HG03575 (cell line): ENCODE measurements at regions not wholly inside any gene's neighbourhood (a gene's known extent, or its start where the extent isn't known, plus 50 kb on each side); places are given as distances from the start of the nearest gene placed in this dataset.

Experiments used
- ATAC-seq: cut with Tn5 transposase; IDR thresholded peaks from one replicate; pipeline ENCODE4 v1.9.1; 2021; ENCODE audit not compliant: unreplicated experiment, insufficient number of reproducible peaks, low FRiP score; ENCODE audit errors: extremely low read depth

DNA sequence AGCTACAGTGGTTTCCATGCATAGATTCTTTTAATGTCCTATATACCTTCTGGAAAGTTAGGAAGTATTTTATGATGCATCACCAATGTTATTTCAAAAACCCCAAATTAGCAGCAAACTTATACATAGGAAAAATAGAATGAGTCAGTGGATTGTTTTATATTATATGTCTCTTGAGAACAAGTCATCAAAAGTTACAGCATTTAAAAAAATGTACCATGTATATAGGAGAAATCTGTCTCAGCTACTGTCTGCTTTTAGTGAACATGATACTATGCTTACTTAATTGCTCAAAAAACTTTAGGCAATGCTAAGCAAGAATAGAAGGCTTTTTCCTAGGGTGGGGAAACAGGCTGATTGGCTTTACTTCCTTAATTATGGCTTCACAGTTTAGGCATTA, 365.3 kb downstream of the SAMD5 start:
- no peak for ATAC-seq

DNA sequence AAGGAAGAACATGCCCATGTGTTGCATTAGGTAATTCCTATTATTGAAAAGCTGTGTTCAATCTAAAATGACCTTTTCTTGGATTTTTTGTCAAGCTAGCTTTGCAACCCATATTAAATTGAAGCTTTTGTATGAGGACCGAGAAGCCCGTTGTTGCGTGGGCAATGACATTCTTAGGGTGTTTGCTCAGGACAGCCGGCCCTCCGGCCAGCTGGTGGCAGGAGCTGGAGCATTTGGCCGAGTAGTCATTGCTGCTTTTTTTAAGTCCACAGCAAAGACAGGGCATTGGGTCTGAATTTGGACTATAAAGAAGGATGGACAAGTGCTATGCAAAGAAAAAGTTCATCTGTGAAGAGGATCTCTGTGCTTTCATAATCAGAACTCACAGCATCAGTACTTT, 365.8 kb downstream of the SAMD5 start:
- ATAC-seq = no peak

DNA sequence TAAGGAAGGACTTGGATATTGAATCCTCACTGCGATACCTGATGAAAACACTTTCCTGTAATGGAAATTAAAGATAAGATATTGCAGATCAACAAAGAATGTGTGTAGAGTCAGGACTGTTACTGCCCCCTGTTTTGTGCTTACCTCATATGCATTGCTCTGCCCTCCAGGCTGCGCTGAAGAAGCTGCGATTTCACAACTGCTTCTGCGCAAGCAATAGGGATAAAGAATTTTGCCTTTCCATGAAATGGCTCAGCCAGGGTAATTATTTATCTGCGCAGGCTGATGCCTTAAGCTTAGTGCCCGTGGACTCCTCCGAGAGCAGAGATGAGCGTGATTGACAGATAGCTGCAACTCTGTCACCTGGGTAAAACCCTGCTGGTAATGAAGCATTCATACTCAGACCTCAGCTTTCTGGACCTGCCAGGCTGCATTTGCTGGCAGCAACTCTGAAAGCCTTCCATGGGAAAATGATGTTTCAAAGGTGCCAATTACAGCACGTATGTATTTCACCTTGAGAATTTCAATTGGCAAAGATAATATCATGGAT, 370.6 kb downstream of the SAMD5 start:
- no peak for ATAC-seq

DNA sequence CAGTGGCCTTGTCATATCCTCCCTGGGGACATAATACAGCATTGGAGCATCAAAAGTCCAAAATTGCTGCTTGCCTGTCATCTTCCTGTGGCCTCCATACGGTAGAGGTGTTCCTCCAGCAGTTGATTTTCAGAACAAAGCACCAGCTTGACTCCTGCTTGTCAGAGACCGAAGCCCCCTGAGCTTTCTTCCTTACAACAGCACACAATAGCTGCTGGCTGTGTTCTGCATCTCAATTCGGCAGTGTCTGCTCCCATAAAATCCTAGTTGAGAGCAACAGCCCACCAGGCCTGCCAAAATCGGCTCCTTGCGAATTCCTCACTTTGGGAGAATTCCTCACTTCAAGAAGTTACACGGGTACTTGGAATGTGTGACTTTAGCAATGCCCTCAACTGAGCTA, 372.9 kb downstream of the SAMD5 start:
- no peak for ATAC-seq

DNA sequence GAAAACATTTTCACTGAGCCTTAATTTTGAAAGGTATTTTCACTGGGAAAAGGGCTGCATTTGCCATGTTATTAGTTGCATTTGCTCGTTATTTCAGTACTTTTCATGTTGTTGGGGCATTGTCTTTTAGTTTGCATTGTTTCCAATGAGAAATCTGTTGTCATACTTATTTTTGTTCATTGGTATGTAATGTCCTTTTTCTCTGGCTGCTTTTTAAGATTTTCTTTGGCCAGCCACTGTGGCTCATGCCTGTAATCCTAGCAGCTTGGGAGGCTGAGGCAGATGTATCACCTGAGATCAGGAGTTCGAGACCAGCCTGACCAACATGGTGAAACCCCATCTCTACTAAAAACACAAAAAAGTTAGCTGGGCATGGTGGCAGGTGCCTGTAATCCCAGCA, 379.9 kb downstream of the SAMD5 start:
- no peak for ATAC-seq

DNA sequence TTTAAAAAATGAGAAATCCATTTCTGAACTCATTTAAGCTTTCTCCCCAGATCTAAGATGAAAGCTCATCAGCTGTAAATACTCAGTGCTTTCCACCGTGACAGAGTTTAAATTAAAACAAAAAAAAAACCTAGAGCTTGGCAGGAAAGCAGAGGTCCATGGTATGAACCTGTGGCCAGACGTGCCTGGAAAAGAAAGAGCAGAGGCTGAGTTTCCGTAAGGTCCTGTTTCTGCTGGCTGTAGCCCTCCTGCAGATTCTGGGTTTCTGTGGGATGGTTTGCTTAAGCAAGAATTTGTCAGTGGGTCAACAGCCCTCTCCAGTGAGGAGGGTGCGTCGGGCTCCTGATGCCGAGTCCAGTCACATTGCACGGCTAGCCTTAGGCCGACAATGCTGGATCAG, 383.2 kb downstream of the SAMD5 start:
- ATAC-seq = no peak

DNA sequence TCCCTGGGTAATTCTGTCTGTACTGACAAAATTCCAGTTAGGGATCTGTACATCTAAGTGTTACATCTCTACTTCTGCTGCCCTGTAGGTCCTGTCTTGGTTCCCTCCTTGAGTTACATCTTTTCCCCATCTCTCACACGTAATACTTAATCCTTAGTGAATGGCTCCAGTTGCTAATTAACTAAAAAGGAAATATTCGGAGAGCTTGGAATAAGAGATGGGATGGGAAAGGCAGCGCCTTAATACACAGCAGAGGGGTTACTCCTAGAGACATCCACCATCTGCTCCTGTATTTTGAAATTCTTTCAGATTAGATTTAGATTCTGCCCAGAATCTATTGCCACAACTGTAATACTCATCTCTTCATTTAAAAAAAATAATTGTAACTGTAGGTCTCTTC, 384.0 kb downstream of the SAMD5 start:
- ATAC-seq = no peak

DNA sequence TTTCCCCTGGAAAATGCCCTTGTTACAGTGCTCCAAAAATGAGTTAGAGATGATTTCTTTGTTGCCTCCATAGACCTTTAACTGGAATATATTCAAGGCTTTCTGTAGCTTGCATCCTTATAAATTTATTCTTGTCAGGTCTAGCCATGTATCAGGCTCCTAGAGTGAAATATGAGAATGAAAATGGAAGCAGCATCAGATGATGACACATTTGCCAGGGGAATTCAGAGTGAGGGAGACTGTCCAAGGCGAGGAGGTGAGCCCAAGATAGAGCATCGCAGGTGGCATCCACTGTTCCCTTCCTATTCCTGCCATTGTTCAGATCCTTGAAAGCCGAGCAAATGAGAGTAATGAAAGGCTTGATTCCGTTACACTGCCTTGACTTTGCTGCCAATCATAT, 386.8 kb downstream of the SAMD5 start:
- ATAC-seq = no peak

DNA sequence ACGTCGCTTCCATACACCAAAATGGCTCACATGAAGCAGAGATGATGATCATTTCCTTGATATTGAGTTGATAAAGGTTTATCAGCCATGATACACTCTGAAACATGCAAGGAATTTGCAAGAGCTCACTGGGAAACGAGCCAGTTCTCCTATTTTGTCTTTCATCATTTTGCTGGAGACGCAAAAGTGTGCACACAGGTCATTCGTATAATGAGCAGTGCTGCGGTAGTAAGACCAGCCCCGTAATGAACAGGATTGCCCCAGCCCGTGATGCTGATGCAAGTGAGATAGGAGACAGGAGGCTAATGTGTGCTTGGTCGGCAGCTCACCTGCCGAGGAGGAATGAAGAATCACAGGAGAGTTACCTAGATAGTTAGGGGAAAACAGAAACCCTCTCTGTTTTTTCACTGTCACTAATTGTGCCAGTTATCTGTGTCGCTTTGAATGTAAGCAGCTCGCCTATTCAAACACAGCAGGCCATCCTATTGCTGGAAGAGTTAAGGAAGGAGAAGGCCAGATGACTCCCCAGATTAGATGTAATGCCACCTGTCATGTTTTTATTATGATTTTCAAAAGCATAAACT, 391.8 kb downstream of the SAMD5 start:
- no peak for ATAC-seq

DNA sequence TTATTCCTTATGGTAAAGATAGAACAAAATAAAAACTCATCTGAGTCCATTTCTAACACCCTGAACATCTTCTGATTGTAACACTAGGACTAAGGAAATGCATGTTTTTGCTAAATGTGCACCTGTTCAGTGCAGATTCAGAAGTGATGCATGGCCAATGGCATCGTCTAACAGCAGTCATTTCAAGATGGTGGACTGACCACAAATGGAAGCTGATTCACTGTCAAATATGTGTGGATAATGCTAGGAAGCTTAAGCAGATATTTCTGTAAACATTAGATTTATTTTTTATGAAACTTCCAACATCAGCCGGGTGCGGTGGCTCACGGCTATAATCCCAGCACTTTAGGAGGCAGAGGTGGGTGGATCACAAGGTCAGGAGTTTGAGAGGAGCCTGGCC, 394.8 kb downstream of the SAMD5 start:
- ATAC-seq = no peak

DNA sequence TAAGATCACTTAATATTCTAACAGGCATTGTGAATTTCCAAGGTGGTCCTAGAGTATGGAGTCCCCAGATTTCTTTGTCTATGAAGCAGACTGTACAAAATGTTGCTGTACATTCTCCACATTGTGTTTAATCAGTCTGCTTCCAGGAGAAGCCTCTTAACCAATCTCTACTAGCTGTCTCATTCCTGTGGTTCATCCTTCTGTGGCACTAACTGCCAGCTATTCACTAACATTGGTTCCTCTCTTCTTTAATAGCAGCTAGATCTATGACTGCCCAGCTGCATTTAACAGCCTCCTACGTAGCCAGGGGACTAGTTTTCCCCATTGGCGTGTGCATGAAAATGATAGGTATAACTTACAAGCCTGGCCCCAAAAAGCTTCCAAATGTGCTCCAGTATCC, 395.4 kb downstream of the SAMD5 start:
- no peak for ATAC-seq

DNA sequence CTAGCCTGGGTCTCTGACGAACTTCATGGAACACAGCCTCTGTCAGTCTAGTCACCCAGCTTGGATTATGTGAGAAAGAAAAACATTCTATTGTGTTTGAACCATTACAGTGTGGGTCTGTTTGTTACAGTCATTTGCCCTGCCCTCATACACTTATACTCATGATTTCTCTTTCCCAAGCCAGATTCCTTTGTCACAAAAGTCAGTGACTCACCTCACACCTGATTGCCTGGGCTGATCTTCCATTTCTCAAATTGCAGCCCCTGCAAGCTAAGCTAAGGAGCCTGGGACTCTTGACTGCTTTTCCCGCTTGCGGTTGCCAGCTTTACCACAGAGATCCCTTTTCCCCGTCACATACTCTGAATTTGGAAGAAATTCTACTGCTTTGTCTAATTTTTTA, 395.9 kb downstream of the SAMD5 start:
- ATAC-seq = no peak

DNA sequence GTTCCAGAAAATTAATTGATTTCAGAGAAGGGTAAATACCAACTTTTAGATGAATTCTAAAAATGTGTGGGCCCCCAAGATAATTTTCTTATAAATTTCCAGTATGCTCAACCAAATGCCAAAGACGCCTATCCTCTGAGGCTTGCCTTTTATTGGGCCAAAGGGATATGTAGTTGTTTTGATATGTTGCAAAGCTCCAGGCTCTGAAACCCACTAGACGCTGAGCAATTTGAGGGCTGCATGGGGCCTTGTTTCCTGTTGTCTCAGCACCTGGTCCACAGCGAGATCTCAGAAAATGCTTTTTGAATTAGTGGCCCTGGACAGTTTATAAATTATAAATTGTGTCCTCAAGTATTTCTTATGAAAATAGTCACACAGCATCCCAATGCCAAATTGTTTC, 397.2 kb downstream of the SAMD5 start:
- no peak for ATAC-seq

DNA sequence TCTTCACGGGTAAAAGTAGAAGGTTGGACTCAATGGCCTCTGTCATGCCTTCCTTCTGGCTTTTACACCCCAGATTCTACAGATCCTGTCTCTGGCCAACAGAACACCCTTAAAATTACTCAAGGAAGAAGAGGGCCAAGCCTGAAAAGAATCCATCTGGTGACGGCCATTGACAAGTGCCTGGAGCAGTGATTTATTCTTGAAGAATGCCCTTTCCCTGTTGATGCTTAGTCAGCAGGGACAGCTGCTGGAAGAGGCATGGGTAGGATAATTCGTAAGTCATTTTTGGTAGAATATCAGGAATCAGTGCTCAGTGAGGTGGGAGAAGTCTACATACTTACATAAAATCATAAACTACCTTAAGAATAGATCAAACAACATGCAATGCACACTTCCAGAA, 397.9 kb downstream of the SAMD5 start:
- no peak for ATAC-seq

DNA sequence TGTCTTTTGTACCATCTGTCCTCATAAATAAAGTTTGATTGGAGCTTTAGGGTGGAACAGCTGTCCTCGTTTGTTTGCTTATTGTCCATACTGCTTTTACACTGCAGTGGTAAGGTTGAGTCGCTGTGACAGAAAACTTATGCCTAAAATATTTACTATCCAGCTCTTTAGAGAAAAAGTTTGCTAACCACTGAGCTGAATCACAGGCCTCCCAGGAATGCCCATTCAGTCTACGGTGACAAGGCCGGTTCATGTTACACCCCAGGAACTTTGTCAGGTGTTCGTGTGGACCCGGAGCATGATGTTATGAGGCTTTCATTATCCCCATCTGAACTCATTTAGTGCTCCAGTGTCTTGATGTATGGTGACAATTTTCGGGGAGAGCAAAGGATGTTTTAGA, 401.1 kb downstream of the SAMD5 start:
- no peak for ATAC-seq

DNA sequence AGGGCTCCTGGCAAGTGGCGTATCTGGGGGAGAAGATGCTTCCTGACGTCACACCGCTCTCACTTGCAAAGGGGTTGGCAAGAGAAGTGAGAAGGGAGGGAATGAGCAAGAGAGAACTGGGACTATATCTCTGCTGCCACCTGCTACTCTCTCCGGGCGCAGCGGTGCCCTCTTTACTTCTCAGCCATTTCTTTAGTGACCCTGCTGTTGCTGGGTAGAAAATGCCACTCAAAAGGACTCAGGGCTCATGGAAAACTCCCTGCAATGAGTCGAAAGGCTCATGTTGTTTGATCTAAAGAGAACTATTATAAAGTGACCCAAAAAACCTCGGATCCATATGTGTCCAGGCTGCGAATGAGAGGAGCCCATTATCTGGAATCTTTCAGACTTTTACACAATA, 401.8 kb downstream of the SAMD5 start:
- ATAC-seq = no peak

DNA sequence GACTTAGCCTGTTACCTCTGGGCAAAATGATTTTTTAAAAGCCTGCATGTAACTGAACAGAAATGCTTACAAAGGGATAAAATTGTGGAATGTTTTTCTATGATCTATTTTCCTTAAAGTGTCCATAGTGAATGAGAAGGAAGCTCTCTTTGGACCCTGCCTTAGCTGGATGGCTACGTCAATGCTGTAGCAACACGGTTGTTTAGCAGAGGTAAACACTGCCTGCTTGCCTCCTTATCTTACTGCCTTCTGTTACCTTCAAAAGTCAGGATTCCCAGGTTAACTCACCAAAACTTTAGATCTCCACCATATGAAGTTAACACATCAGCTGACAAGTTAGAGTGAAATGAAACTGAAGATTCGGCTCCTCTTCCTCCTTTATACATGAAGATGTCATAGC, 402.6 kb downstream of the SAMD5 start:
- ATAC-seq = no peak

DNA sequence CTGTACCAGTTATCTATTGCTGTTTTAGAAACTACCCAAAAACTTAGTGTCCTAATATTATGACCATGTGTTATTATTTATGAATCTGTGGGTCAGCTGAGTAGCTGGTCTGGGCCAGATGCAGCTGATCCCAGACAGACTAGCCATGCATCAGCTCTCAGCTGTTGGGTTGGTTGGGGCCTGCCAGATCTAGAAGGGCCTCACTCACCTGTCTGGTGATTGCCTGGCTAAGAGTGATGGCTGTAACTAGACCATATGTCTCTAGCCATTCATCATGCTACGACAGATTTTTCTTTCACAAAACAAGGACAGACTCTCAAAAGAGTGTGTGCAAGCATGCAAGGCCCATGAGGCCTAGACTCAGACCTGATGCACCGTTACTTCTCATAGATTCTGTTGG, 403.2 kb downstream of the SAMD5 start:
- no peak for ATAC-seq

DNA sequence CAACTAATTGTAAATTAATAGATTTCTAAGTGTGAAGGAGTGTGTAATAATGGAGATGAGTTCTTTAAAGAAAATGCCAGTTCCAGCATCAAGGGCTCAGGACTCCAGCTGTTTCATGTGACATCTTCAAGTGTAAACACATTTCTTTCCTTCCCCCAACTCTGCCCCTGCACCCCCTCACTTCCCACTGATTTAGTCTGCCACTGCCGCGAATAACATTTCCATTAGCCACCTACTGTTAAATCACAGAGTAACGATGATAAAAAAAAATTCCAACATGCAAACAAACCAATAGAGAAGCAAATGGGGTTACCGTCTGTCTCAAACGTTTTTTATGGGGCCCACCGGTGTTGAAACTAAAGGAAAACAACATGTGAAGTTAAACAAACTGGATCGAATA, 414.3 kb downstream of the SAMD5 start:
- ATAC-seq = no peak

DNA sequence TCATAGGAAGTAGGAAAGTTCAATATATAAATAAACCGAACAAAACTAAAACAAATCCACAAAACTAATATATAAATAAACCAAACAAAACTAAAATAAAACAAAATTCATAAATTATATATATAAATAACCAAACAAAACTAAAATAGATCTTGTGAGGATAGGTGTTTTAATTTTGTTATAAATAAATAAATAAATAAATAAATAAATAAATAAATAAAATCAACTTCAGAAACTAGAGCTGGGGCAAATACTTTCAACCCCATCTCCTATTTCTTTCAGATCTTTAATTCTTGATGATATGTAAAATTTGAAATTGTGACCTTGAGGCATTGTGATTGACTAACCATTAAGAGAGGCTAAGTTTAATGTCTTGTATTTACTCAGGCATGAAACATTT, 416.1 kb downstream of the SAMD5 start:
- ATAC-seq = no peak

DNA sequence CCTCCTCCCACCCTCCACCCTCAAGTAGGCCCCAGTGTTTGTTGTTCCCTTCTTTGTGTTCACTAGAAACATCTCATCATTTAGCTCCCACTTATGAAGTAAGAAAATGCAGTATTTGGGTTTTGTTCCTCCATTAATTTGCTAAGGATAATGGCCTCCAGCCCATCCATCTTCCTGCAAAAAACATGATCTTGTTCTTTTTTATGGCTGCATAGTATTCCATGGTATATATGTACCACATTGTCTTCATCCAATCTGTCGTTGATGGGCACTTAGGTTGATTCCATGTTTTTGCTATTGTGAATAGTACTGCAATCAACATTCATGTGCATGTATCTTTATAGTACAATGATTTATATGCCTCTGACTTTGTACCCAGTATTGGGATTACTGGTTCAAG, 416.8 kb upstream of the SASH1 start:
- no peak for ATAC-seq
